Heart right ventricle (tissue), 16 donors: ENCODE measurements at regions not wholly inside any gene's neighbourhood (a gene's known extent, or its start where the extent isn't known, plus 50 kb on each side); places are given as distances from the start of the nearest gene placed in this dataset.

Source experiments
- ATAC-seq, 8 donors: fragments of 200-7000 bp; cut with Tn5 transposase; one replicate each; pipeline ENCODE4 v1.9.1; 2020; ENCODE audit warnings: mild to moderate bottlenecking in 8 of 8, moderate library complexity in 8 of 8, moderate number of reproducible peaks in 1 of 8
- DNase-seq, 2 donors: peaks; one replicate each; pipeline ENCODE4 v3.0.0-alpha.2; 2020
- H3K27ac ChIP-seq, 10 donors: fragments of 200-600 bp; sonication (generic) in 2 of 10; one replicate each; pipeline versions ENCODE4 v1.5.0 to v1.8.0; 2020 to 2022; ENCODE audit warnings: mild to moderate bottlenecking in 3 of 10
- H3K27me3 ChIP-seq, 7 donors: fragments of 200-600 bp; one replicate each; pipeline ENCODE4 v1.8.0; 2021 to 2022; ENCODE audit warnings: mild to moderate bottlenecking in 2 of 7
- H3K36me3 ChIP-seq, 9 donors: fragments of 200-600 bp; sonication (generic) in 1 of 9; one replicate each; pipeline versions ENCODE4 v1.5.0 to v1.8.0; 2020 to 2022; ENCODE audit warnings: mild to moderate bottlenecking in 2 of 9
- H3K4me1 ChIP-seq, 9 donors: fragments of 200-600 bp; sonication (generic) in 1 of 9; one replicate each; pipeline versions ENCODE4 v1.5.0 to v1.8.0; 2020 to 2022; ENCODE audit warnings: mild to moderate bottlenecking in 4 of 9
- H3K4me3 ChIP-seq, 10 donors: fragments of 200-600 bp; sonication (generic) in 2 of 10; one replicate each; pipeline versions ENCODE4 v1.5.0 to v1.8.0; 2020 to 2022; ENCODE audit warnings: mild to moderate bottlenecking in 7 of 10, moderate library complexity in 2 of 10
- H3K9me3 ChIP-seq, 11 donors: fragments of 200-600 bp in 10 of 11; sonication (generic) in 2 of 11; one replicate each; pipeline versions ENCODE4 v1.5.0 to v1.8.0; 2013 to 2022; ENCODE audit warnings: mild to moderate bottlenecking in 2 of 11, control low read depth in 1 of 11, moderate library complexity in 1 of 11
- CTCF ChIP-seq, 9 donors: fragments of 200-600 bp; sonication (generic) in 2 of 9; IDR thresholded peaks; one replicate each; pipeline versions ENCODE4 v1.5.0 to v1.8.0; 2021 to 2022; ENCODE audit warnings: antibody characterized with exemption in 9 of 9, mild to moderate bottlenecking in 5 of 9, moderate library complexity in 1 of 9
- WGBS, 2 donors: extraction: QIAGEN DNeasy Blood & Tissue Kit; methylation state at CpG; one replicate each; pipeline ENCODE4 v1.1.7; 2013; ENCODE audit warnings: inconsistent platforms in 1 of 2; 5-methylcytosine and 5-hydroxymethylcytosine counted together
- intact Hi-C, 10 donors: fragments of 100-400 bp; cut with DNase I; formaldehyde crosslinking; loops; one replicate each; pipeline versions ENCODE4 v1.11.1 to v1.14.2; 2022
- donor health status: Arrhythmogenic right ventricular cardiomyopathy.
- donor health status: ischemic (EF 13 %, LVEDD 7.1; RV severe dilation, severe dysfunction).
- donor health status: healthy with polysubstance abuse.
- donor health status: DM: no; HTN: yes; CAD: no.
- donor health status: DM: no; HTN: no; CAD: no.
- donor health status: ischemic (EF 25% LVEDD 6.9; RV normal size, moderate dysfunction).
- donor health status: ischemic (EF 25% LVEDD 5.7; RV mildly dilated, moderate dysfunction).
- donor health status: healthy.
- donor health status: DM: yes; HTN: yes; CAD: no.
- donor health status: Ischemic cardiomyopathy.
- donor health status: ischemic (EF 35%, LVEDD 5.7; RV mildly dilated, moderate dysfunction).
- donor health status: nonischemic (EF 11% LVEDD 7.7; RV severe dilation, severe dysfunction).
- donor health status: DM: yes; HTN: yes; CAD: no.
- donor health status: PGD.
- donor health status: ischemic (EF 29% LVEDD 5.4; RV normal size, mild dysfunction).
- donor health status: nonischemic (EF 23%, LVEDD 6.1; RV moderate dilation, normal function).

DNA sequence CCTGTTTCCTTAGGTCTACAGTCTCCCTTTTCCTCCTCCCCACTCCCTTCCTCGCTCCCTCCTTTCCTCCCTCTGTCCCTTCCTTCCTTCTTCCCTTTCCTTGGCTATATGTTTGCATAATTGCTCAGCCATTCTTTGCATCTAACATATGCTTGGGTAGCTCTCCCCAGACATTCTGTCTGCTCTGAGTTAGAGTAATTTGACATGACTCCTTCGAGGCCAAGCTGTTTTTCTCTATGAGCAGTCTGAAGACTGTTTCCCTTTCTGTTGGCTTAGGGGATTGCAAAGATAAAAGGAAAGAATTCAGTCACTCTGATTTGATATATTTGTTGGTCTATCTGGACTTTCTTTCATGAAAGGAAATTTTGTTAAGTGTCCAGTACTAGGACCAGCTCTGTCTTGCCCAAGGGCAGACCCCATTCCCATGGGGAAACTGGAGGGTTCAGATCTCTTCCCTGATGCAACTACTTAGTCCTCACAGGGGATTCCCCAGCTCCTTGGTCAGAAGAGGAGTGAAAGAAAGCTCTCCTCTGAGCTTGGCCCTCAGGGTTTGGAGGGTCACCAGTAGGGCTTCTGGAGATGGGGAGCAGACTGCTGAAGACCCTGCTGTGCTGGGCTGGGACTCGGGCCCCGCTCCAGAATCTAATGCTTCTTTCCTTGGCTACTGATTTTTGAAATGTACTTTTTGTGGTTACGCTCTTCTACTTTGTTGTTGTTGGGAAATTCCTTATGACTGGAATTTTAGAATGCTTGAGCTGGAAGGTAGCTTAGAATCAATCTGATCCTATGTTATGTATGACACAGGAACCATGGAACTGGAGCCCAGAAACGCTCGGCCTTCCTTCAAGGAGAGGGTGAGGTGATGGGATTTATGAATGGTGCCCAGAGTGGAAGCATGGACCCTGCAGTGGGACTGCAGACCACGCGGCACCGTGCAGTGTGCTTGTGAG is 63.7 kb upstream of the SLC22A23 start:
- no peak overlapping the region for H3K4me3 ChIP-seq
- DNase-seq: no peak
- H3K27me3 ChIP-seq: peaks cover 0 to 41% (median 9%) of the 10 kb centered on the region in 7 donors
- intact Hi-C loops: no loop called here
- 85 to 87% methylated on average over 10 of the region's 10 CpGs for WGBS, 2 donors
- peaks cover 0 to 7% (median 0%) of the 10 kb centered on the region in 9 donors for H3K4me1 ChIP-seq
- TF ChIP-seq CTCF (IDR thresholded peaks at IDR 0.05): no peak
- H3K9me3 ChIP-seq: peaks cover 0 to 6% (median 0%) of the 10 kb centered on the region in 11 donors
- H3K36me3 ChIP-seq: no peaks in the 10 kb centered on the region
- ATAC-seq: no peak
- no peak overlapping the region for H3K27ac ChIP-seq

DNA sequence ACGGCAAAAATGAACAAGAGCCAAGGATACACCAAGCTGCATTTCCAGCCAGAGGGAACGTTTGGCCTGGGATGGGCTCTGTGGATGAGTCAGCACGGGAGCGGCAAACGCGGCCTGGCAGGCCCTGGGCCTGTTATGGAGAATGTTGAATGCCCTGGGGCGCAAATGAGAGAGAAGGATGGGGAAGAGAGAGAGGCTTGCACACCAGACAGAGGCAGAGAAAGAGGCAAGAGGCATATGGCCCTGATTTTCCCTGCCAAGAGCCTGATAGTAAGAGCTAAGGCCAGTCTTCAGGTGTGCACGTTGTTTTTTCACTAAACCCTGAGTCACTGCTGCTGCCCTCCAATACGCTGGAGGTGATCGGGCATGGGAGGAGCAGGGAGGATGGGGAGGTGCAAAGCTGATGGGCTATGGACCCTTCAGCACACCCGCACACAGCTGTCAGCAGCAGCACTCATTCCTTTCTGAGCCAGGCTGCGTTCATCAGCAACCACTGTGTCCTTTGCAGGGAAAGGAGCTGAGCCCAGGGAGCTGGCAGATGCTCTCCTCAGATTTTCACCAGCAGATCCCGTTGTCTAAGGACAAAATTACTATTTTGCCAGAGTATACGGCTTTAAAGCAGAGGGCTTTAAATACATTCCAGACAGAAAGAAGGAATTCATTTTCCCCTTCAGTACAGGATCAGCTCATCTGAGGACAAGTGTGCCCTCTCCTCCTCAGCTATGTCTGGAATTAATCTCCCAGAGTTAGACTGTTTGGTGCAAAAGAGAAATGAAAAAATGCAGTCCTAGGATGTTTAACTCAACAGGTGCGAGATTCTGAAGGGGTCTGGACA is 61.7 kb upstream of the SLC22A23 start:
- Histone ChIP-seq H3K36me3 (no peaks in the 10 kb centered on the region), H3K4me3 (no peak overlapping the region), H3K4me1 (peaks cover 0 to 7% (median 0%) of the 10 kb centered on the region in 9 donors), H3K27ac (peak overlapping the region in 1 of 10 donors; percentile 6), H3K27me3 (peaks cover 0 to 37% (median 5%) of the 10 kb centered on the region in 7 donors), H3K9me3 (peaks cover 0 to 6% (median 0%) of the 10 kb centered on the region in 11 donors)
- intact Hi-C loops: no loop called here
- peak in 2 of 8 donors; percentile 25 to 33 for ATAC-seq
- 61 to 73% methylated on average over 15 of the region's 15 CpGs for WGBS, 2 donors
- TF ChIP-seq CTCF (IDR thresholded peaks at IDR 0.05): no peak
- no peak for DNase-seq

GRCh38 chr6:3517350-3517749 is 60.5 kb upstream of the SLC22A23 start:
- H3K9me3 ChIP-seq: peaks cover 0 to 6% (median 0%) of the 10 kb centered on the region in 11 donors
- H3K4me3 ChIP-seq: no peak overlapping the region
- intact Hi-C loops: no loop called here
- 78 to 80% methylated on average over 6 of the region's 6 CpGs for WGBS, 2 donors
- no peak overlapping the region for H3K27ac ChIP-seq
- DNase-seq: no peak
- no peak for TF ChIP-seq CTCF (IDR thresholded peaks at IDR 0.05)
- H3K27me3 ChIP-seq: peaks cover 0 to 41% (median 5%) of the 10 kb centered on the region in 7 donors
- H3K4me1 ChIP-seq: peaks cover 0 to 7% (median 0%) of the 10 kb centered on the region in 9 donors
- no peak for ATAC-seq
- H3K36me3 ChIP-seq: no peaks in the 10 kb centered on the region

DNA sequence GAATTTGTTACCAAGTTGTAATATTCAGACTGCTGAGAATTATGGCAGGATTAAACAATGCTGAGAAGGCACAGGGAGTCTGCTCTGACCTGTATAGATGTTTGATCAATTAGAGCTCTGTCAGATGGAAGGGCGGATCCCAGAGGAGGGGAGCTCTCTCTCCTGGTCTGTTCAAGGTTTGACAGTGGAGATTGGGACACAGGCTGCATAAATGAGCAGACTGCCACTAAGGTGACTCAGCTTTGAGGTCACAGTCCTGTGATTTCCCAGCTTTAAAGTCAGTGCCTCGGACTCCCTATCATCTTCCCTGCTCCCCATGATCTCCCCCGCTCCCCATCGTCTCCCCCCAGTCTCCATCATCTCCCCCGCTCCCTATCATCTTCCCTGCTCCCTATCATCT is 59.2 kb upstream of the SLC22A23 start:
- Histone ChIP-seq H3K9me3 (peaks cover 0 to 6% (median 0%) of the 10 kb centered on the region in 11 donors), H3K36me3 (no peaks in the 10 kb centered on the region), H3K27ac (no peak overlapping the region), H3K27me3 (peaks cover 0 to 36% (median 5%) of the 10 kb centered on the region in 7 donors), H3K4me1 (peaks cover 0 to 7% (median 0%) of the 10 kb centered on the region in 9 donors), H3K4me3 (no peak overlapping the region)
- 78 to 83% methylated on average over 5 of the region's 5 CpGs for WGBS, 2 donors
- DNase-seq (no peak), ATAC-seq (no peak)
- intact Hi-C loops: no loop called here
- TF ChIP-seq CTCF (IDR thresholded peaks at IDR 0.05): no peak
